GM10266 (cell line): ENCODE measurements at regions not wholly inside any gene's neighbourhood (a gene's known extent, or its start where the extent isn't known, plus 50 kb on each side); places are given as distances from the start of the nearest gene placed in this dataset.

Source experiments
- DNase-seq: peaks from one replicate; pipeline ENCODE4 v3.0.0; 2012; ENCODE audit errors: extremely low spot score
- CTCF ChIP-seq: IDR thresholded peaks from 2 replicates; pipeline ENCODE4 v1.5.1; 2012; ENCODE audit warnings: mild to moderate bottlenecking, low read depth; ENCODE audit not compliant: control insufficient read depth, insufficient read depth; ENCODE audit errors: missing control alignments

- DNase-seq: no peak
- no peak for TF ChIP-seq CTCF
These were observed 53.7 kb upstream of the DAB2IP start for GRCh38 chr9:121597698-121598166.

GRCh38 chr9:121598167-121598964, 53.1 kb upstream of the DAB2IP start:
- DNase-seq: no peak
- TF ChIP-seq CTCF: no peak

- TF ChIP-seq CTCF: no peak
- peak; percentile 43 for DNase-seq
These were observed 52.2 kb upstream of the DAB2IP start for GRCh38 chr9:121598965-121599871.

GRCh38 chr9:121599872-121600585, 51.4 kb upstream of the DAB2IP start:
- no peak for TF ChIP-seq CTCF
- peak; percentile 35 for DNase-seq

GRCh38 chr9:121601194-121601593, 50.2 kb upstream of the DAB2IP start:
- no peak for DNase-seq
- no peak for TF ChIP-seq CTCF
